A673 (cell line): ENCODE measurements at regions not wholly inside any gene's neighbourhood (a gene's known extent, or its start where the extent isn't known, plus 50 kb on each side); places are given as distances from the start of the nearest gene placed in this dataset.
"Not testable (repeated sequence)": the region's sequence is repeated elsewhere in the genome, so short reads cannot be mapped to it uniquely, and the experiment has no call there.

Source experiments
- BruUV-seq: library from RNA; stranded (reverse); fragments of 400-500 nt; replicated peaks from 2 replicates; lab custom pipeline; 2021; lab: Mats Ljungman, UMichigan
- CTCF ChIA-PET: fragments of 300-600 bp; sonication (Branson Sonifier 250); formaldehyde crosslinking; loops from one replicate; lab custom pipeline; 2022; ENCODE audit warnings: antibody characterized with exemption; lab: Charles Lee
- POLR2A ChIA-PET: fragments of 300-600 bp; sonication (Branson Sonifier 250); formaldehyde crosslinking; loops from one replicate; lab custom pipeline; 2022; ENCODE audit warnings: antibody characterized with exemption; ENCODE audit not compliant: low non-redundant PET; lab: Charles Lee
- DNase-seq: peaks from one replicate; pipeline ENCODE4 v3.0.0-alpha.2; 2015; ENCODE audit warnings: low spot score
- H3K27ac ChIP-seq: fragments of 200-600 bp; sonication (generic); 2 replicates; pipeline ENCODE4 v1.5.1; 2016; ENCODE audit warnings: mixed run types, low read depth, mild to moderate bottlenecking, mixed read lengths, antibody characterized with exemption, low read length; ENCODE audit not compliant: poor library complexity, severe bottlenecking
- H3K27me3 ChIP-seq: fragments of 200-600 bp; sonication (generic); replicated peaks from 2 replicates; pipeline ENCODE4 v1.6.1; 2017; ENCODE audit warnings: mixed run types, low read depth, mild to moderate bottlenecking, mixed read lengths, antibody characterized with exemption, low read length; ENCODE audit not compliant: insufficient read depth, poor library complexity
- H3K36me3 ChIP-seq: fragments of 200-600 bp; sonication (generic); 2 replicates; pipeline ENCODE4 v1.6.1; 2016; ENCODE audit warnings: mixed run types, mild to moderate bottlenecking, mixed read lengths, antibody characterized with exemption, low read length; ENCODE audit not compliant: insufficient read depth, poor library complexity, severe bottlenecking
- H3K4me1 ChIP-seq: fragments of 200-600 bp; sonication (generic); 2 replicates; pipeline ENCODE4 v1.6.1; 2017; ENCODE audit warnings: mixed run types, mild to moderate bottlenecking, mixed read lengths, antibody characterized with exemption, low read length; ENCODE audit not compliant: insufficient read depth, poor library complexity, severe bottlenecking
- H3K4me3 ChIP-seq: fragments of 200-600 bp; sonication (generic); 2 replicates; pipeline ENCODE4 v1.5.1; 2016; ENCODE audit warnings: low read depth, mixed run types, mild to moderate bottlenecking, mixed read lengths, low read length; ENCODE audit not compliant: poor library complexity, severe bottlenecking
- H3K9me3 ChIP-seq: fragments of 200-600 bp; sonication (generic); 2 replicates; pipeline ENCODE4 v1.6.1; 2016; ENCODE audit warnings: mixed run types, low read depth, mild to moderate bottlenecking, mixed read lengths, antibody characterized with exemption, low read length; ENCODE audit not compliant: poor library complexity, severe bottlenecking
- CTCF ChIP-seq: fragments of 300-800, 200-600 bp; sonication (generic); conservative IDR thresholded peaks from 2 replicates; pipeline ENCODE4 v1.5.1; 2017; ENCODE audit warnings: low read depth, mild to moderate bottlenecking, antibody characterized with exemption, low read length, moderate library complexity, mixed read lengths
- EZH2 ChIP-seq: fragments of 200-600 bp; sonication (generic); IDR thresholded peaks from 2 replicates; pipeline ENCODE4 v1.6.1; 2017; ENCODE audit warnings: borderline replicate concordance, low read depth, mild to moderate bottlenecking, mixed read lengths, antibody characterized with exemption, low read length; ENCODE audit not compliant: poor library complexity, severe bottlenecking
- intact Hi-C: fragments of 100-400 bp; cut with micrococcal nuclease; formaldehyde crosslinking; loops from one replicate; pipeline ENCODE4 v1.10.0; 2022; ENCODE audit not compliant: unreplicated experiment

DNA sequence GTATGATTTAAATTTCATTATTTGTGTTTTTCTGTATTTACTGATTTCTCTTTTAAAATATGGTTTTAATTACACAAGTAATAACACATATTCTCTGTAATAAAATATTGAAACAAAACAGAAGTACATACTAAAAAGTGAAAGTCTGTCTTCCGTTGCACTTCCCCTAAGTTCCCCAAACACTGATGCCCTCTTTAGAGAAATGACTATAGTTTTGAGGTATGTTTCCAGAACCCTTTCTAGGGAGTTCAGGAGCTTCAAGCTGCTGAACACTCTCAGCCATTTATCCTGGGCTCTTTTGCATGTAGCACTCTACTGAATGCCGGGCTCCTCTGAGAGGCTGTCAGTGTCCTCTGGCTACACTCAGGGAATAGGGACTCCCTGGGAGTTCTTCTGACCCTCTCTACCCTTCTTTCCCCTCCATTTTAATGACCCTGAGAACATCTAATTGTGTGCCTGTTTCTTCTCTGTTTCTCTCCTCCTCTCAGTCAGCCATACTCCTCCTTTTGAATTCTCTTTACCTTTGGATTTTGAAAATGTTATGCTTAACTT is 60.4 kb upstream of the KCNAB1 start:
- no peak for TF ChIP-seq CTCF
- no peak for TF ChIP-seq EZH2
- no TSS peak for BruUV-seq
- Histone ChIP-seq H3K27me3 (peaks cover 3% of the 10 kb centered on the region), H3K4me3 (no peak overlapping the region), H3K27ac (no peak overlapping the region), H3K9me3 (no peaks in the 10 kb centered on the region), H3K4me1 (no peaks in the 10 kb centered on the region), H3K36me3 (no peaks in the 10 kb centered on the region)
- no peak for DNase-seq
- POLR2A ChIA-PET = no interaction called here
- intact Hi-C loops = no loop called here
- CTCF ChIA-PET = no interaction called here

DNA sequence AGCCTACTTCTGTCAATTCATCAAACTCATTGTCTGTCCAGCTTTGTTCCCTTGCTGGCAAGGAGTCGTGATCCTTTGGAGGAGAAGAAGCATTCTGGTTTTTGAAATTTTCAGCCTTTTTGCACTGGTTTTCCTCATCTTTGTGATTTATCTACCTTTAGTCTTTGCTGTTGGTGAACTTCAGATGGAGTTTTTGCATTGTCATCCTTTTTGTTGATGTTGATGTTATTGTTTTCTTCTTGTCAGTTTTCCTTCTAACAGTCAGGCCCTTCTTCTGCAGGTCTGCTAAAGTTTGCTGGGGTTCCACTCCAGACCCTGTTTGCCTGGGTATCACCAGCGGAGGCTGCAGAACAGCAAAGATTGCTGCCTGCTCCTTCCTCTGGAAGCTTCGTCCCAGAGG is 52.2 kb upstream of the KCNAB1 start:
- H3K36me3 ChIP-seq, H3K27ac ChIP-seq, BruUV-seq, DNase-seq, H3K4me1 ChIP-seq, POLR2A ChIA-PET, H3K4me3 ChIP-seq, intact Hi-C loops, H3K9me3 ChIP-seq, H3K27me3 ChIP-seq: not testable (repeated sequence)
- CTCF ChIA-PET = interaction anchor here (0.6 kb wide), 1 partner anchor 24 kb away, joined by 5 read pairs; no protein-coding TSS in a partner anchor

- Histone ChIP-seq H3K36me3 (no peaks in the 10 kb centered on the region), H3K4me3 (no peak overlapping the region), H3K9me3 (no peaks in the 10 kb centered on the region), H3K4me1 (no peaks in the 10 kb centered on the region), H3K27me3 (no peaks in the 10 kb centered on the region), H3K27ac (no peak overlapping the region)
- POLR2A ChIA-PET = no interaction called here
- intact Hi-C loops = no loop called here
- BruUV-seq = no TSS peak
- no peak for DNase-seq
- CTCF ChIA-PET = no interaction called here
- no peak for TF ChIP-seq CTCF
These were observed 50.4 kb upstream of the KCNAB1 start for GRCh38 chr3:156070028-156070427.
